ENCODE measurements at regions not wholly inside any gene's neighbourhood (a gene's known extent, or its start where the extent isn't known, plus 50 kb on each side); places are given as distances from the start of the nearest gene placed in this dataset.
"Not testable (repeated sequence)": the region's sequence is repeated elsewhere in the genome, so short reads cannot be mapped to it uniquely, and the experiment has no call there.

DNA sequence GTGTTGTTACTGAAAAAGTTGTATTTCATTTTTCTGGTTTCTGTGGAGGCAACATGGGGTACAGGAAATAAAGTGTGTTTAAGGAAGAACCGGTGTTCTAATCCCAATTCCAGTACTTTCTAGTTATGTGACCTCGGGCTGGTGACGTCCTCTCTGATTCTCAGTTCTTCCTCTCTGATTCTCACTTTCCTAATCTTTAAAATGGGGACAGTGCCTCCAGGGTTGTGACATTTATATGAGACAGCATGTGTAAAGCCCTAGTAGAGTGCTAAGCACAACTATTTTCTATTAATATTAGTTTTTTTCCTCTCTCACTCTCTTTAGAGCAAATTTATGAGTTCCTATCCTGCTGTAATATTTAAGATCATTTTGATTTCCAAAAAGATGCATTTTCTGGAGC lies 50.9 kb upstream of the PTPDC1 start:
- DNase-seq: no peak

DNA sequence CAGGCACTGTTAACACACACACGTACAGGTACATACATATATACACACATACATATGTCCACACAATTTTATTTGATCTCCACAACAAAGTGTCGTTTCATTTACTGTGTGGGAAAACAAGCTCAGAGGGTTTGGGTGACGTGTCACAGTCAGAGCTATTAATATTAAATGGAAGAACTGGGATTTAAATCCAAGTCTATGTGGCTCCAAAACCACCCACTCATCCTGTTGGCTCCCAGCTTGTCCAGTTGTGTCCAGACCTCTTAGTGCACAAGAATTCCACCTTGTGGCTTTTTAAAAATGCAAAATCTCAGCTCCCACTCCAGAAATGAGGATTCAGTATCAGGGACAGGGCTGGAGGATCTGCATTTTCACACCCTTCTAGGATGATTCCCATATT lies 52.3 kb upstream of the PTPDC1 start:
- DNase-seq: no peak

DNA sequence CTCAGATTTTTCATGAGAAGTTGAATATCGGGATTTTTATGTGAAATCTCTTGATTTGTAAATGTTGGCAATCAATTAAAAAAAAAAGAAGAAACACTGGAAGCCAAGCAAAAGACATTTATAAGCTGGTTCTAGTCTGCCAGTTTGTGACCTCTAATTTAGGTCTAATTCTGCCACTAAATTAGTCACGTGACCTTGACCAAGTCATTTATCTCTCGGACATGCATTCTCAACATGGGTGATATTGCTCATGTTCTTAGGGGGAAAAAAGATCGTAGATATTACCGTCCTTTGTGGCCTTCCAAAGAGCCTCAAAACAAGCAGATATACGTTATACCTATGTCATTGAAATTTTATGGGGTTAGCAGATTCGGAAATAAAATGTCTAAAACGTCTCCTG lies 52.9 kb upstream of the PTPDC1 start:
- no peak for DNase-seq

DNA sequence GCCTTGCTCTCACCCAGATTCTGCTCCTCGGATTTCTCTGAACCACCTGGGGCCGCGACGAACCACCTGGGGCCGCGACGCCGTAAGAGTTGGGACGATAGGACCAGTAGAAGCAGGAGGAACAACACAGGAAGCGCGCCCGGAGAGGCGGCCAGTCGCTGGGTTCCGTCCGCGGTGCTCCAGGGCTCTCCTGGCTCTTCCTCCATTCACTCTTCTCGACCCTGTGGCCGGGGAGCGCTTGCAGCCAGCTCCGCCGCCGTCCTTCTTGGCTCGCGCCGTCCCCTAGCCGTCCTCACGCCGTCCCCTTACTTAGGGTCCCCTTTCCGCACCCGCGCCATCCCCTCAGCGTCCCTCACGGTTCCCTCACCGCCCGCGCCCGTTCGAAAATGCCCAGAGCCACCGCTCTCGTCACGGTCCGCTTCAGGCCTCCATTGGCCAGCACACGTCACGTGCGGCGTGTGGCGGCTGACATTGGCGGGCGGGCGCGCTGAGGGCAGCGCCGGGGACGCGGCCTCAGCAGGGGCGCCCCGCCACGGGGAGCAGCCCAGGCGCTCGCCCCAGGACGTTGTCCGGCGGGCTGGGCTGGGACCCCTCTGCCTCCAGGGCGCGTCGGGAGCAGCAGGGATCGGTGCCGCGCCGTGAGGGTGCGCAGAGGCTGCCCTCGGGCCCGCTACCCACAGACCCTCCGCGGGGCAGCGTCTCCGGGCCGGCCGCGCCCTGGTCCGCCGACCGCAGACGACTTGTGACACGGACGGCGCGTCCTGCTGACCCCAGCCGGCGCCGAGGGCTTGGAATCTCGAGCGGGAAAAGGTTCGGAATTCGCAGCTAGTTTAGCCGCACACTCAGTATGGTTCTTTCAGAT lies 53.7 kb upstream of the PTPDC1 start:
- DNase-seq: peak; percentile 79

DNA sequence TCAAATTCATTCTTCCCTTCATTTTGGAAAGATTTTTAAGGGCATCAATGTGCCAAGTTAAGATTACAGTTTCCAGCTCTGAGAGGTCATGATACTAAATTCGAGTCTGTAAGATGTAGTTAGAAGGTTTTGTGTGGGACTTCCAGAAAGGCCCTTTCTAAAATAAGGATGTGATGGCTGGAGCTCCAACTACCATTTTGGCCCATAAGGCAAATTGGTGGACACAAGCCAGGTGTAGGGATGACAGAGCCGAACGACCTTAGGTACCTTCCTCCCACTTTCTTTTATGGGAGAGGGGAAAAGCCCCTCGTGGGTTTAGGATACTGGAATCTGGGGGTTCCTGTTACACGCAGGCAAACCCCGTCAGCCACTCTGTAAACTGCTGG lies 54.3 kb upstream of the PTPDC1 start:
- no peak for DNase-seq

DNA sequence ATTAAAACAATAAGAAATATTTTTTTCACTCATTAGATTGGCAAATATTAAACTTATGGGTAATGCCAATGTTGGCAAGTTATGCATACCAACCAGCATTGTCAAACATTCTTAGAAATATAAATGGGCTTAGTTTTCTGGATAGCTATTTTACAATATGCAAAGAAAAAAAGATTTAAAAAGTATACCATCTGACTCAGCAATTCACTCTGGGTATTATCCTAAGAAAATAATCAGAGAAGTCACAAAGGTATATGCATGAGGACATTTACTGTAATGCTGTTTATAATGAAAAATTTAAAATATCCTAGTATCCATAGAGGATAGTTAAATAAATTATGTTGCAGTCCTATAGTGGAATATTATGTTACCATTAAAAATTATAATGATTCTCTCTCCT lies 57.4 kb upstream of the PTPDC1 start:
- no peak for DNase-seq

DNA sequence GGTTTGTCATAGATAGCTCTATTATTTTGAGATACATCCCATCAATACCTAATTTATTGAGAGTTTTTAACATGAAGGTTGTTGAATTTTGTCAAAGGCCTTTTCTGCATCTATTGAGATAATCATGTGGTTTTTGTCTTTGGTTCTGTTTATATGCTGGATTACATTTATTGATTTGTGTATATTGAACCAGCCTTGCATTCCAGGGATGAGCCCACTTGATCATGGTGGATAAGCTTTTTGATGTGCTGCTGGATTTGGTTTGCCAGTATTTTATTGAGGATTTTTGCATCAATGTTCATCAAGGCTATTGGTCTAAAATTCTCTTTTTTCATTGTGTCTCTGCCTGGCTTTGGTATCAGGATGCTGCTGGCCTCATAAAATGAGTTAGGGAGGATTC lies 61.8 kb upstream of the PTPDC1 start:
- DNase-seq: not testable (repeated sequence)

DNA sequence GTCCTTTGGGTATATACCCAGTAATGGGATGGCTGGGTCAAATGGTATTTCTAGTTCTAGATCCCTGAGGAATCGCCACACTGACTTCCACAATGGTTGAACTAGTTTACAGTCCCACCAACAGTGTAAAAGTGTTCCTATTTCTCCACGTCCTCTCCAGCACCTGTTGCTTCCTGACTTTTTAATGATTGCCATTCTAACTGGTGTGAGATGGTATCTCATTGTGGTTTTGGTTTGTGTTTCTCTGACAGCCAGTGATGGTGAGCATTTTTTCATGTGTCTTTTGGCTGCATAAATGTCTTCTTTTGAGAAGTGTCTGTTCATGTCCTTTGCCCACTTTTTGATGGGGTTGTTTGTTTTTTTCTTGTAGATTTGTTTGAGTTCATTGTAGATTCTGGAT lies 63.4 kb upstream of the PTPDC1 start:
- DNase-seq: not testable (repeated sequence)

DNA sequence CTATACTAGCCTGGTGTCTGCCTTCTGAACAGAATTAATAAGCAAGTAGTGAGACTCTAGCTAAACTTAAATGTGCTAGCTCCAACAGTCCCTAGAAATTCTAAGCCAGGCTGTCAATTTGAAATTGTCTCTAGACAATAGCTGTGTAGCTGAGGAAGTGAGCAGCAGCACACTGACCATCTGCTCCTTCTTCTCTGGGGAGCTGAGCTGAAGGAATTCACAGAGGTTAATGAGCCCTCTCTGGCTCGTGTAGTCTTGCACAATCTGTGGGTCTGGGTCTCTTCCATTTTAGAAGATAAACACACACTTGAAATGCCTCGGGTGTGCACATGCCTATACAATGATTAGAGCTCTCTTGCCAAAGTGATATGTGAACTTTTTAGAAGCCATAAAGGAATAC lies 63.5 kb upstream of the BARX1 start:
- no peak for DNase-seq

DNA sequence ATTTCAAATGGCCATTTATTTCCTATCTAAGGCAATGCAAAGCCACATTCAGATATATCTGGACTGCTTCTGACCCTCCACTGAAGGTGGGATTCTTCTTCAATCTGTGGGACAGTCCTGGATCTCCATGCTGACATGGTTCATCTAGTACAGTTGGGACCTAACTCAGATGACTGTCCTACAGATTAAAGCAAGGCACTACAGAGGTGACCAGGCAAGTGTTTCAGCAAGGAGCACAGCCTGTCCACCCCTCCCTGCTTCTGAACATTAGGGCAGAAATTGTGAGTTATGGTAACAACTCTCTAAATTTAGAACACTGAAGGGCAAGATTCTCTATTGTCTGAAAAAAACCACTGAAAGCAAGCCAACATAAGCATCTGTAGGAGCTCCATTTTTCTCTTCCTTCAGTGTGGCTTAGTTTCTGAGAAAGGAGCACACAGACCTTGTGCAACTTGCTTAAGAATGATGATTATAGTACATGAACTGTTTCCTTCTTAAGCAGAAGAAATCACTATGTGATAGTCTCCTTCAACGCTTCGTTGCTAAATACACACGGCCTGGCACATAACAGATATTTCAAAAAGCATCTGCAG lies 62.9 kb upstream of the BARX1 start:
- no peak for DNase-seq

DNA sequence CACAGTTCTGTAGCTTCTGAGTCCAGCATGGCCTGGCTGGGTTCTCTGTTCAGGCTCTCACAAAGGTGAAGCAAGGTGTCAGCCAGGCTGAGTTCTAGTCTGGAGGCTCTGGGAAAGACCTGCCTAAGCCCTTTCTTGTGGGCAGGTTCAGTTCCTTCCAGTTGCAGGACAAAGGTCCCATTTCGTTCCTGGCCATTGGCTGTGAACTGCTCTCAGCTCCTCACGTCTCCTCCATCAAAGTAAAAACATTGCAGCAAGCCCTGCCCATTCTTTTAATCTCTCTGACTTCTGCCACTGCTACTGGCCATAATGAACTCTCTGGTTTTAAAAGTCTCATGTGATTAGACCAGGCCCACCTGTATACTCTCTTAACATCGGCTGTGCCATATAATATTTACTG lies 61.6 kb upstream of the BARX1 start:
- no peak for DNase-seq

DNA sequence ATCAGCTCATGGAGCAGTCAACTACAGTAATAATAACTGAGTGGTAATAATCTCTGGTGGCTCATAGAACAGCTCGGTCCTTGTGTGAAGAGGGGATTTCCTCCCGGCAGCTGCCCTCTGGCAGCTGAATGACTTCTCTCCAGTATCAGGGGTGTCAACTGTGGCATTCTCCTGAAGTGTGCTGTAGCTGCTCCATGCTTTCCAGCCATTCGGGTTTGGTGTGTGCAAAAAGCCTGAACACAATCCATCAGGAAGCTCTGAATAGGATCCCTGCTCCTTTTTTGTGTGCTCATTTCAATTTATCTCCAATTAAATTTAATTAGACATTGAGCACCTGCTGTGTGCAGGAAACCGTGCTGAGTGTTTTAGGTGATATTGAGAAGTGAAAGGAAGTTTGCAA lies 59.8 kb upstream of the BARX1 start:
- DNase-seq: no peak

DNA sequence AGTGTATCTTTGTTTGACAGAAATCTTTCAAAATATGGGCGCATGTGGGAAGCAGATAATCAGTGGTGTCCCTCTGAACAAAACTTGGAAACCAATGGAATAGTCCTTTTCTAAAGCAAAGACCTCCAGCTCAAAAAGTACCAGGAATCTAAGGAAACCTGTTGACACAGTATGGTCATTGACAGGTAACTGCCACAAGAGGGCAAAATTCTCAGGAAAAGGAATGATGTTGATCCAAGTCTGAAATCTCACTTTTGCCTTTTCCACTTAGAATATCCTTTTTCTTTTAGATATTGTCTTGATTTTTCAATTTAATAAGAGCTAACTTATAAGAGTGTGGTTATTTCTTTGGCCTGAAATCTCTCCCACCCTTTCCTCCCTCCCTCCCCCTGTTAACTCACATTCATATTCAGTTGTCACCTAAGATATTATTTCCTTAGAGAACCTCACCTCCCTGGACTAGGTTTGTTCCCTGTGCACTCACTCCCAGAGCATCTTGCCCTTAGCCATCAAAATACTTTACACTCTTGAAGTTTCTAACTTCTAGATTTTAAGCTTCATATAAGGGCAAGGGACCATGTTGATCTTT lies 59.0 kb upstream of the BARX1 start:
- DNase-seq: no peak

DNA sequence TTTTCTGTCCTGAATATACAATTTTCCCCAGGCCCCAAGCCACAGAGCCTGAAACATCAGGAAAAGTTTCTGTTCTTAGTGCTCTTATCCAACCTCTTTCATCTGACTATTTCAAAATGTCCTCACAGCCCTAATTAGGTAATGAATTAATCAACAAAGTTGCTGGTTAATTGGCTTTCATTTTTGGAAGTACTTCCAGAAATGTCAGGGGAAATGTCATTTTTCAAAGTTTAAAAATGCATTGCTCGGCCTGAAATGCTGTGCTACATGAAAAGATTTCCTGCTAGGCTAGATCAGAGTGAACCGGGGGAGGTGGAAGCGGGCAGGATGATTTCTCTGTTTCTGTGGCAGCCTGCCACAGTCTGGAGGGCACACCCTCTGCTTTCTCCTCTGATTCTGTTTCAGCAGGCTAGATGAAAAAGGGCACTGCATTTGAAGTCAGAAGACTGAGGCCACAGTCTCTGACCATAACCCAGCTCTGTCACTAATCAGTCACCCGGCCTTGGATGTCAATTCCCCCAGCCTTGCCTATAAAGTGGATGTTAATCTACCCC lies 55.9 kb upstream of the BARX1 start:
- no peak for DNase-seq

DNA sequence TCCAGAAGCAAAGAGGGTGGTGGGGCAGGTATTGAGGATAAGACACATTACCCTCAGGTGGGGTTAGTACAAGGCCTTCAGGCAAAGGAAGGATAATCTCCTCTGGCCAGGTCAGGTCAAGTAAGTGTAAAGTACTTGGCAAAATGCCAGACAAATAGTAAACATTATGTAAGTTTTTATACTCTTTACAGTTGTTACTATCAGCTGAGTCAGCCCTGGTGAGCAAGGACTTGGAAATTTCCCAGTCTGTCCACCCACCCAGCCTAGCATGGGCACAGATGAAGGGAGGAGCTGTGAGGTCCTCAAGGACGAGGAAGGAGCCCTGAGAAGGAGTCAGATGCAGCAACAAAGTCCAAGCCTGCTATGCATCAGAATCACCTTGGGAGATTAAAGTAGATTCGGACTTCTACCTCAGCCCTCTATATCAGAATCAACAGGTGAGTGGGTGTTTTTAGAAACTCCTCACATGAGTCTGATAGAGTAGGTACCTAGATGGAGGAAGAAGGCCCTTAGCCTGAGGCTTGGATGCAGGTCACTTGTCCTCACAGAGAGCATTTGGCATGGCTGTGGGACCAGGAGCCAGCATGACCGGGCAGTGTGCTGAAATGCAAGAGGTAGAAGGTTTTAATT lies 50.2 kb upstream of the BARX1 start:
- DNase-seq: no peak

All from activated T-cell treated with anti-CD3 and anti-CD28 coated beads, Interleukin-2, amount 50 U/mL, for 1 hour (primary cell).